GM19463 (cell line): ENCODE measurements at regions not wholly inside any gene's neighbourhood (a gene's known extent, or its start where the extent isn't known, plus 50 kb on each side); places are given as distances from the start of the nearest gene placed in this dataset.
"Not testable (repeated sequence)": the region's sequence is repeated elsewhere in the genome, so short reads cannot be mapped to it uniquely, and the experiment has no call there.

Experiments used
- ATAC-seq: cut with Tn5 transposase; IDR thresholded peaks from one replicate; pipeline ENCODE4 v1.9.1; 2021; ENCODE audit warnings: mild to moderate bottlenecking, moderate library complexity; ENCODE audit not compliant: unreplicated experiment

GRCh38 chr9:115444959-115445358 is 327.0 kb upstream of the TNC start:
- no peak for ATAC-seq

- no peak for ATAC-seq
Observed at GRCh38 chr9:115445655-115446054, 327.7 kb upstream of the TNC start.

GRCh38 chr9:115456515-115456914 is 338.6 kb upstream of the TNC start:
- no peak for ATAC-seq

GRCh38 chr9:115461280-115461679 is 343.3 kb upstream of the TNC start:
- ATAC-seq: no peak

- ATAC-seq: no peak
Observed at GRCh38 chr9:115462623-115463022, 344.7 kb upstream of the TNC start.

GRCh38 chr9:115466756-115467155 is 348.8 kb upstream of the TNC start:
- ATAC-seq: no peak

GRCh38 chr9:115469841-115470240 is 351.9 kb upstream of the TNC start:
- no peak for ATAC-seq

GRCh38 chr9:115473032-115473431 is 355.1 kb upstream of the TNC start:
- ATAC-seq: not testable (repeated sequence)

- no peak for ATAC-seq
Observed at GRCh38 chr9:115481769-115482168, 363.8 kb upstream of the TNC start.

GRCh38 chr9:115482747-115483146 is 364.8 kb upstream of the TNC start:
- no peak for ATAC-seq

GRCh38 chr9:115492869-115493268 is 374.9 kb upstream of the TNC start:
- ATAC-seq: no peak

- no peak for ATAC-seq
Observed at GRCh38 chr9:115494393-115494792, 376.4 kb upstream of the TNC start.

- no peak for ATAC-seq
Observed at GRCh38 chr9:115495052-115495635, 377.2 kb upstream of the TNC start.

GRCh38 chr9:115495836-115496235 is 377.9 kb upstream of the TNC start:
- ATAC-seq: no peak

- no peak for ATAC-seq
Observed at GRCh38 chr9:115498303-115498702, 380.3 kb upstream of the TNC start.

- ATAC-seq: no peak
Observed at GRCh38 chr9:115507148-115507547, 389.2 kb upstream of the TNC start.

GRCh38 chr9:115513148-115513547 is 395.2 kb upstream of the TNC start:
- ATAC-seq: no peak

GRCh38 chr9:115514454-115514853 is 396.5 kb upstream of the TNC start:
- no peak for ATAC-seq

GRCh38 chr9:115517335-115518075 is 399.5 kb upstream of the TNC start:
- ATAC-seq: no peak

GRCh38 chr9:115520646-115521045 is 402.7 kb upstream of the TNC start:
- no peak for ATAC-seq

GRCh38 chr9:115522912-115523311 is 405.0 kb upstream of the TNC start:
- ATAC-seq: no peak

- ATAC-seq: no peak
Observed at GRCh38 chr9:115524453-115525059, 406.6 kb upstream of the TNC start.
